ENCODE measurements at regions not wholly inside any gene's neighbourhood (a gene's known extent, or its start where the extent isn't known, plus 50 kb on each side); places are given as distances from the start of the nearest gene placed in this dataset.

DNA sequence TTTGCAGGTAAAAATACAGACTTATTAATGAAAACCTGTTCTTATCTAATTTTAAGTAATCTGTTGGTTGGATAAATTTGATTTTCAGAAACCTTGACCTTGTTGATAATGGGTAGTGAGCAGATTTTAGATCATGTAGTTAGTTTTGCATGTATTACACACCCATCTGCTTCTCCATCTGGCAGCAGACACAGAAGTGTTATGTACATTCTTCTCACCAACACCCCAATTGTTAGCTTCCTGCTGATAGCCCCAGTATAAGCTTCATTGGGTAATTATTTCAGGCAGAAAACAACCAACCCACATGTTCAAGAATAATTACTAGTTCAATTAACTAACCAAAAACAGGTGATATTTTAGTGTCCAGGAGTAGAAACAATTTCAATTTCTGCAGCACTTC lies 1740.5 kb upstream of the AGA start:
- H3K4me1 ChIP-seq (ENCODE audit: control insufficient read depth, insufficient read depth, low read length, unreplicated experiment) = no peaks in the 10 kb centered on the region
- H3K79me2 ChIP-seq (ENCODE audit: control insufficient read depth, insufficient read depth, low read length, unreplicated experiment) = no peaks in the 10 kb centered on the region
- no peak overlapping the region for H2AFZ ChIP-seq (ENCODE audit: low read length, unreplicated experiment)
- H3K4me3 ChIP-seq (ENCODE audit: low read depth, low read length) = no peak overlapping the region
- H3K36me3 ChIP-seq (ENCODE audit: insufficient read depth, low read length) = no peaks in the 10 kb centered on the region
- no peak overlapping the region for H3K27ac ChIP-seq (ENCODE audit: low read depth, low read length)
- no peaks in the 10 kb centered on the region for H3K27me3 ChIP-seq (ENCODE audit: insufficient read depth, low read length)

GRCh38 chr4:179195887-179196286 lies 1753.7 kb upstream of the AGA start:
- Histone ChIP-seq H3K79me2 (ENCODE audit: control insufficient read depth, insufficient read depth, low read length, unreplicated experiment) (no peaks in the 10 kb centered on the region), H3K4me3 (ENCODE audit: low read depth, low read length) (no peak overlapping the region), H3K36me3 (ENCODE audit: insufficient read depth, low read length) (no peaks in the 10 kb centered on the region), H3K4me1 (ENCODE audit: control insufficient read depth, insufficient read depth, low read length, unreplicated experiment) (no peaks in the 10 kb centered on the region), H3K27me3 (ENCODE audit: insufficient read depth, low read length) (no peaks in the 10 kb centered on the region), H2AFZ (ENCODE audit: low read length, unreplicated experiment) (no peak overlapping the region), H3K27ac (ENCODE audit: low read depth, low read length) (no peak overlapping the region)

DNA sequence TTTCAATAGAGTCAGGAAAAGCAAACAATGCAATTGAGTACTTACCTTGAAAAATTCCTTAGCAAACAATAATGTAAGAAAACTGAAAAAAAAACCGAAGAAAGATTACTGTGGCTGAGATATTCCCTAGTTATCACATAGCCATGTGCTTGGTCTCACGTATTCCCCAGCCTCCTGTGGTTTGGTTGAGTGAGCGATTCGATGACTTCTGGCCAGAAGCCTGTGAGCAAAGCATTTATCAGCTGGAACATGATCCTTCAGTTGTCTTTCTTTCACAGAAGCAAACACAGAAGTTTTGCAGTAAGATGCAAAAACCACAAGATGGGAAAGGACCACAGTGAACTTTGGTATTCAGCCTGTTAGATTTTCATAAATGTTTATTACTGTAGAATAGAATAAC lies 1754.3 kb upstream of the AGA start:
- H3K4me1 ChIP-seq (ENCODE audit: control insufficient read depth, insufficient read depth, low read length, unreplicated experiment) = no peaks in the 10 kb centered on the region
- no peaks in the 10 kb centered on the region for H3K36me3 ChIP-seq (ENCODE audit: insufficient read depth, low read length)
- H3K27ac ChIP-seq (ENCODE audit: low read depth, low read length) = no peak overlapping the region
- H3K27me3 ChIP-seq (ENCODE audit: insufficient read depth, low read length) = no peaks in the 10 kb centered on the region
- no peak overlapping the region for H2AFZ ChIP-seq (ENCODE audit: low read length, unreplicated experiment)
- no peaks in the 10 kb centered on the region for H3K79me2 ChIP-seq (ENCODE audit: control insufficient read depth, insufficient read depth, low read length, unreplicated experiment)
- H3K4me3 ChIP-seq (ENCODE audit: low read depth, low read length) = no peak overlapping the region

DNA sequence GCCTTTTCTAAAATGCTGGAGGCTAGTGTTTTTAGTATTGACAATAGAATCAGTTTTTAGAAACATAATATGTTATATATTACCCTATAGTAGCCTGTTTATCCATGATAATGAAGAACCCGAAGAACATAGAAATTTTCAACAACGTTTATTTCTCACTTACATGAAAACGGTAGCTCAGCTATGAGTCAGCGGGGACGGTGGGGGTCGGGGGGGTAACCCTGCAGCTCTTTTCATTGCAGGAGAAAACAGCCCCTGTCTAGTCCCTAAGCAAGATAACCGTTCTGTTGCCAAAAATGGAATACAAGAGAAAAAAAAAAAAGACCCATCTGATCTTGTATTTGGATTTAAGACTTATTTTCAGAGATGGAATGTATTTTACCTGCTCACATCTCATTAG lies 1758.4 kb upstream of the AGA start:
- no peaks in the 10 kb centered on the region for H3K4me1 ChIP-seq (ENCODE audit: control insufficient read depth, insufficient read depth, low read length, unreplicated experiment)
- H3K4me3 ChIP-seq (ENCODE audit: low read depth, low read length) = no peak overlapping the region
- H3K27ac ChIP-seq (ENCODE audit: low read depth, low read length) = no peak overlapping the region
- no peak overlapping the region for H2AFZ ChIP-seq (ENCODE audit: low read length, unreplicated experiment)
- H3K27me3 ChIP-seq (ENCODE audit: insufficient read depth, low read length) = no peaks in the 10 kb centered on the region
- no peaks in the 10 kb centered on the region for H3K79me2 ChIP-seq (ENCODE audit: control insufficient read depth, insufficient read depth, low read length, unreplicated experiment)
- H3K36me3 ChIP-seq (ENCODE audit: insufficient read depth, low read length) = no peaks in the 10 kb centered on the region

DNA sequence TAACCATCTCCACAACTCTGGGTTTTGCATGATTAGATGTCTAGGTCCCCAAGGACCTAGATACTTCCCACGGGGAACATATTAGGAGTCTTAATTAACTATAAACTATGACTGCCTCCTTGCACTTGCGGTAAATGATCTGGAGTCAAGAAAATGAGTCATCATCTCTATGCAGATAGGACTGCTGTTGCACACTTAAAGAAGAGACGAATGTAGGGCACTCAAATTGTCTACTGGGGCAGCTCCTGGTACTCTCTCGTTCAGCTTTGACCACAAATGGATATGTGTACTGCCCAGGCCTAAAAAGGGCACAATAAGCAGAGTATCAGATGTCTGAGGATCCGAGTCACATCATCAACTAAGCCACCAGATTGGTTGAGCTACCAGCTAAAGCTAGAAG lies 1783.4 kb upstream of the AGA start:
- Histone ChIP-seq H3K27me3 (ENCODE audit: insufficient read depth, low read length) (no peaks in the 10 kb centered on the region), H3K4me3 (ENCODE audit: low read depth, low read length) (no peak overlapping the region), H3K36me3 (ENCODE audit: insufficient read depth, low read length) (no peaks in the 10 kb centered on the region), H2AFZ (ENCODE audit: low read length, unreplicated experiment) (no peak overlapping the region), H3K79me2 (ENCODE audit: control insufficient read depth, insufficient read depth, low read length, unreplicated experiment) (no peaks in the 10 kb centered on the region), H3K4me1 (ENCODE audit: control insufficient read depth, insufficient read depth, low read length, unreplicated experiment) (no peaks in the 10 kb centered on the region), H3K27ac (ENCODE audit: low read depth, low read length) (no peak overlapping the region)

DNA sequence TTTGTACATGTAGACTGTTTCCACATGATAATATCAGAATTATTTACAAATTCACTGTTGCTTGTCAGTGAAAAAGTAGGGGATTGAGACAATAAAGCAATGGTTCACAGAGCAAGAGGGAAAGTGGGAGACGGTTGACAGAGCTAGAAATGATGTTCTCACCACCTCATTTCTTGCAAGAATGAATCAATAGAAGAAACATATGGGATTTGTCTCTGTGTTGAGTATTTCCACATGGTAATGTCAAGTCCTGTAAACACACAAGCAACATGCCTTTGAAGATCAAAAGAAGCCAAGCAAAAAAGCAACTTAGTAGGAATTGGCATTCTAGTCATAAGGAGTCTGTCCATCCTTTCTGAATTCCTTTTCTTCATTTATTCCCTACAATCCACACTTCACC lies 1806.6 kb upstream of the AGA start:
- Histone ChIP-seq H3K36me3 (ENCODE audit: insufficient read depth, low read length) (no peaks in the 10 kb centered on the region), H3K4me3 (ENCODE audit: low read depth, low read length) (no peak overlapping the region), H3K4me1 (ENCODE audit: control insufficient read depth, insufficient read depth, low read length, unreplicated experiment) (no peaks in the 10 kb centered on the region), H3K27me3 (ENCODE audit: insufficient read depth, low read length) (no peaks in the 10 kb centered on the region), H3K27ac (ENCODE audit: low read depth, low read length) (no peak overlapping the region), H3K79me2 (ENCODE audit: control insufficient read depth, insufficient read depth, low read length, unreplicated experiment) (no peaks in the 10 kb centered on the region), H2AFZ (ENCODE audit: low read length, unreplicated experiment) (no peak overlapping the region)

- H3K4me1 ChIP-seq (ENCODE audit: control insufficient read depth, insufficient read depth, low read length, unreplicated experiment) = no peaks in the 10 kb centered on the region
- no peak overlapping the region for H2AFZ ChIP-seq (ENCODE audit: low read length, unreplicated experiment)
- H3K36me3 ChIP-seq (ENCODE audit: insufficient read depth, low read length) = no peaks in the 10 kb centered on the region
- no peaks in the 10 kb centered on the region for H3K79me2 ChIP-seq (ENCODE audit: control insufficient read depth, insufficient read depth, low read length, unreplicated experiment)
- H3K4me3 ChIP-seq (ENCODE audit: low read depth, low read length) = no peak overlapping the region
- H3K27me3 ChIP-seq (ENCODE audit: insufficient read depth, low read length) = no peaks in the 10 kb centered on the region
- H3K27ac ChIP-seq (ENCODE audit: low read depth, low read length) = no peak overlapping the region
These were observed 1826.6 kb upstream of the AGA start for GRCh38 chr4:179268791-179269190.

- Histone ChIP-seq H3K36me3 (ENCODE audit: insufficient read depth, low read length) (no peaks in the 10 kb centered on the region), H2AFZ (ENCODE audit: low read length, unreplicated experiment) (no peak overlapping the region), H3K79me2 (ENCODE audit: control insufficient read depth, insufficient read depth, low read length, unreplicated experiment) (no peaks in the 10 kb centered on the region), H3K4me3 (ENCODE audit: low read depth, low read length) (no peak overlapping the region), H3K27ac (ENCODE audit: low read depth, low read length) (no peak overlapping the region), H3K4me1 (ENCODE audit: control insufficient read depth, insufficient read depth, low read length, unreplicated experiment) (no peaks in the 10 kb centered on the region), H3K27me3 (ENCODE audit: insufficient read depth, low read length) (no peaks in the 10 kb centered on the region)
These were observed 1830.0 kb upstream of the AGA start for GRCh38 chr4:179272282-179272681.

DNA sequence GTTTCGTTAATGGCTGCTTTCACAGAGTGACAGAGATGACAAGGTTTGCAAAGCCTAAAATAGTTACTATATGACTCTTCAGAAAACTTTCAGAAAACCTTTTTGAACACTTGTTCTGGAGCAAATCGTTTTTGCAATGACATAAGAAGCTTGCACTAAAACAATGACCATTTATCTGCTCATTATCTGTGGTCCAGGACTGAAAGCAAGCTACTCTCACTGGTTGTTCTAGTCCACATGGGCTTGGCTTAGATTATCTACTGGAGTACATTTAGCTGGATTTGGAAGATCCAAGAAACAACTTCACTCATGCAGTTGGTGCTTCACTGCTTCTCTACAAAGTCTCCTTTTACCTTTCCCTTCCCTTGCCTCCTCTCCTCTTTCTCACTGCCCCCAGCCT lies 1836.4 kb upstream of the AGA start:
- Histone ChIP-seq H3K79me2 (ENCODE audit: control insufficient read depth, insufficient read depth, low read length, unreplicated experiment) (no peaks in the 10 kb centered on the region), H2AFZ (ENCODE audit: low read length, unreplicated experiment) (no peak overlapping the region), H3K27ac (ENCODE audit: low read depth, low read length) (no peak overlapping the region), H3K36me3 (ENCODE audit: insufficient read depth, low read length) (no peaks in the 10 kb centered on the region), H3K4me3 (ENCODE audit: low read depth, low read length) (no peak overlapping the region), H3K4me1 (ENCODE audit: control insufficient read depth, insufficient read depth, low read length, unreplicated experiment) (no peaks in the 10 kb centered on the region), H3K27me3 (ENCODE audit: insufficient read depth, low read length) (no peaks in the 10 kb centered on the region)

DNA sequence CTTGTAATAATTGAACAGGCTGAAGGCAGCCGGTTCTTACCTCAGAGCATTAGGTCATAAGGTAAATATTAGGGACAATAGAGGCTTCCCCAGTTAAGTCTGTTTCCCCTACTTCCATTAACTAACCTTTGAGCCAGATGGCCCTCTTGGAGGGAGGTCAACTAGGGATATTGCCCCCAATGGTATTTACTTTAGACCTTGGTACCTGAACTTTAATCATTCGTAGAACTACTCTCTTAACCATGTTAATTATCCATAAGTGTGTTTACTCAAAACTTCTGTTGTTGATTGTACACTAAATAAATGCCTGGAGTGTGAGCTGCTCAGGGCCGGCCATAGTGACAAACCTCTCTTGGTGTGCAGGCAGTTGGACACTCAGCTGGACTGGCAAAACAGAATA lies 1843.5 kb upstream of the AGA start:
- Histone ChIP-seq H3K27ac (ENCODE audit: low read depth, low read length) (no peak overlapping the region), H3K4me3 (ENCODE audit: low read depth, low read length) (no peak overlapping the region), H3K79me2 (ENCODE audit: control insufficient read depth, insufficient read depth, low read length, unreplicated experiment) (no peaks in the 10 kb centered on the region), H3K27me3 (ENCODE audit: insufficient read depth, low read length) (no peaks in the 10 kb centered on the region), H3K4me1 (ENCODE audit: control insufficient read depth, insufficient read depth, low read length, unreplicated experiment) (no peaks in the 10 kb centered on the region), H2AFZ (ENCODE audit: low read length, unreplicated experiment) (no peak overlapping the region), H3K36me3 (ENCODE audit: insufficient read depth, low read length) (no peaks in the 10 kb centered on the region)

GRCh38 chr4:179291657-179292056 lies 1849.4 kb upstream of the AGA start:
- Histone ChIP-seq H3K79me2 (ENCODE audit: control insufficient read depth, insufficient read depth, low read length, unreplicated experiment) (no peaks in the 10 kb centered on the region), H3K27ac (ENCODE audit: low read depth, low read length) (no peak overlapping the region), H3K36me3 (ENCODE audit: insufficient read depth, low read length) (no peaks in the 10 kb centered on the region), H3K4me3 (ENCODE audit: low read depth, low read length) (no peak overlapping the region), H3K4me1 (ENCODE audit: control insufficient read depth, insufficient read depth, low read length, unreplicated experiment) (no peaks in the 10 kb centered on the region), H2AFZ (ENCODE audit: low read length, unreplicated experiment) (no peak overlapping the region), H3K27me3 (ENCODE audit: insufficient read depth, low read length) (no peaks in the 10 kb centered on the region)

DNA sequence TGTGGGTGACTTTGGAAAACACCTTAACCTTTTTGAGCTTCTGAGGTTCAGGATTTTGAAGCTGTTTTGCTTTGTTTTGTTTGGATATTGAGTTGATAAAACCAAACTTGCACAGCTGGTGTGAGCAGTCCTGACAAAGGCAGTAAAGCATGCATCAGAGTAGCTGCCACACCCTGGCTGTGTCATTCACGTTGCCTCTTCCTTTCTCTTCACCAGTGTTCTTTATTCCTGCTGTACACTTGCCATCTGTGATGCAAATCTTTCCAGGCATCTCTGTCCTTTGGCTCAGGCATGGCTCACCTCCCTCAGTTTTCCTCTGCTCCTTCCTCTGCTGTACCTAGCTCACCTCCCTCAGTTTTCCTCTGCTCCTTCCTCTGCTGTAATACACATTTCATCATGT lies 1850.2 kb upstream of the AGA start:
- Histone ChIP-seq H3K79me2 (ENCODE audit: control insufficient read depth, insufficient read depth, low read length, unreplicated experiment) (no peaks in the 10 kb centered on the region), H3K27me3 (ENCODE audit: insufficient read depth, low read length) (no peaks in the 10 kb centered on the region), H3K36me3 (ENCODE audit: insufficient read depth, low read length) (no peaks in the 10 kb centered on the region), H2AFZ (ENCODE audit: low read length, unreplicated experiment) (no peak overlapping the region), H3K4me1 (ENCODE audit: control insufficient read depth, insufficient read depth, low read length, unreplicated experiment) (no peaks in the 10 kb centered on the region), H3K4me3 (ENCODE audit: low read depth, low read length) (no peak overlapping the region), H3K27ac (ENCODE audit: low read depth, low read length) (no peak overlapping the region)
